Pancreas (tissue), 10 donors: ENCODE measurements at regions not wholly inside any gene's neighbourhood (a gene's known extent, or its start where the extent isn't known, plus 50 kb on each side); places are given as distances from the start of the nearest gene placed in this dataset.

Source experiments
- ATAC-seq, 4 donors: fragments of 200-7000 bp; cut with Tn5 transposase; one replicate each; pipeline versions ENCODE4 v1.8.0 to v1.9.1; 2020; ENCODE audit warnings: mild to moderate bottlenecking in 4 of 4, moderate library complexity in 4 of 4
- DNase-seq, 6 donors: peaks; one replicate each; pipeline ENCODE4 v3.0.0-alpha.2; 2020
- FAIRE-seq: peaks from 2 replicates; lab custom pipeline; 2012; peaks lifted over from hg19 to GRCh38; lab: Jason Lieb, UNC
- H3K27ac ChIP-seq, 4 donors: fragments of 200-600 bp; sonication (generic); 1 replicate in 3 of 4; 2 replicates in 1 of 4; pipeline versions ENCODE4 v1.5.0 to v1.8.0; 2020
- H3K27me3 ChIP-seq, 4 donors: fragments of 200-600 bp; one replicate each; pipeline ENCODE4 v1.8.0; 2021
- H3K36me3 ChIP-seq, 3 donors: fragments of 200-600 bp; sonication (generic) in 1 of 3; one replicate each; pipeline versions ENCODE4 v1.5.0 to v1.8.0; 2020 to 2021
- H3K4me1 ChIP-seq, 3 donors: fragments of 200-600 bp; one replicate each; pipeline ENCODE4 v1.8.0; 2021
- H3K4me3 ChIP-seq, 4 donors: fragments of 200-600 bp; sonication (generic) in 2 of 4; one replicate each; pipeline versions ENCODE4 v1.5.0 to v1.8.0; 2020 to 2021
- H3K9me3 ChIP-seq, 4 donors: fragments of 200-600 bp; one replicate each; pipeline ENCODE4 v1.8.0; 2021
- WGBS, 2 donors: extraction: QIAGEN DNeasy Blood & Tissue Kit; methylation state at CpG; one replicate each; pipeline ENCODE4 v1.1.7; 2013; 5-methylcytosine and 5-hydroxymethylcytosine counted together
- intact Hi-C, 3 donors: fragments of 100-400 bp; cut with DNase I; formaldehyde crosslinking; loops; one replicate each; pipeline versions ENCODE4 v1.11.1 to v1.14.2; 2022
- TF ChIP-seq, protein P1 (sequence below), 4 donors: fragments of 200-600 bp; sonication (generic) in 3 of 4; IDR thresholded peaks; one replicate each; pipeline versions ENCODE4 v1.5.0 to v1.8.0; 2021; ENCODE audit warnings: antibody characterized with exemption in 4 of 4
- donor health status: healthy with polysubstance abuse.
- donor health status: DM: no; HTN: no; CAD: no; lungs with moderate emphysema.
- donor health status: DM: no; HTN: no; CAD: no.
- donor health status: control.
- donor health status: control.
- donor health status: Bipolar disorder and iron deficiency.
- donor health status: DM: yes; HTN: yes; CAD: no.
- donor health status: DM: no; HTN: no; CAD: no.
- donor health status: DM: no; HTN: no; CAD: no.
- donor health status: DM: yes; HTN: yes; CAD: no.

DNA sequence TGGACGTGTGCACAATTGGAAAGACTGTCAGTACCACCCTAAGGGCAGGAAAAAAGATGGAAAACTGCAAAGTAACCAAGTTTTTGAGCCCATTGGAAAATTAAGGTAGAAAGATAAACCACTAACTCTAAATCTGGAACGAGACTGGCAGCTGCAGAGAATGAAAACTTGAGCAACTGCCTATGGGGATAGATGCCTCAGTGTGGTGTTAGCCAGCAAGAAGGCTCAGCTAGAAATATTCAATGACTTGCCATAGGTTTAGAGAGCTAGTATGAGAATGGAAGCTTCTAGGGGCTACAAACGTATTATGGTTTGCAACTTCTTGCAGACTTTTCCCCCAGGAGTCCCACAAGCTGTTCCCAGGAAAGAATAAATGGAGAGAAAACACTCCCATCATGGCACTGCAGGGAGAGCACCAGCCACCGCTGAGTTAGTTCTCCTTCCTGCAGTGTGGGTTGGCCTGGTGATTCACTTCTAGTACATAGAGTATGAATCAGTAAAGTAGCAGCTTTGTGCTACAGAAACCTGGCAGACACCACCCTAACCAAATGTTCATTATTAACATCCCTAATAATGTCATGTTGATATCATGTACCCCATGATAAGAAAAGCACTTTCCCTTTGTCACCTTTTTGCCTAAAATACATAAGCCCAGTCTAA lies 372.4 kb upstream of the VWC2 start:
- Histone ChIP-seq H3K27me3 (peaks cover 0 to 2% (median 0%) of the 10 kb centered on the region in 4 donors), H3K4me3 (no peak overlapping the region), H3K36me3 (no peaks in the 10 kb centered on the region), H3K27ac (no peak overlapping the region), H3K9me3 (no peaks in the 10 kb centered on the region), H3K4me1 (no peaks in the 10 kb centered on the region)
- DNase-seq (no peak), FAIRE-seq (no peak), ATAC-seq (no peak)
- TF ChIP-seq, protein P1, sequence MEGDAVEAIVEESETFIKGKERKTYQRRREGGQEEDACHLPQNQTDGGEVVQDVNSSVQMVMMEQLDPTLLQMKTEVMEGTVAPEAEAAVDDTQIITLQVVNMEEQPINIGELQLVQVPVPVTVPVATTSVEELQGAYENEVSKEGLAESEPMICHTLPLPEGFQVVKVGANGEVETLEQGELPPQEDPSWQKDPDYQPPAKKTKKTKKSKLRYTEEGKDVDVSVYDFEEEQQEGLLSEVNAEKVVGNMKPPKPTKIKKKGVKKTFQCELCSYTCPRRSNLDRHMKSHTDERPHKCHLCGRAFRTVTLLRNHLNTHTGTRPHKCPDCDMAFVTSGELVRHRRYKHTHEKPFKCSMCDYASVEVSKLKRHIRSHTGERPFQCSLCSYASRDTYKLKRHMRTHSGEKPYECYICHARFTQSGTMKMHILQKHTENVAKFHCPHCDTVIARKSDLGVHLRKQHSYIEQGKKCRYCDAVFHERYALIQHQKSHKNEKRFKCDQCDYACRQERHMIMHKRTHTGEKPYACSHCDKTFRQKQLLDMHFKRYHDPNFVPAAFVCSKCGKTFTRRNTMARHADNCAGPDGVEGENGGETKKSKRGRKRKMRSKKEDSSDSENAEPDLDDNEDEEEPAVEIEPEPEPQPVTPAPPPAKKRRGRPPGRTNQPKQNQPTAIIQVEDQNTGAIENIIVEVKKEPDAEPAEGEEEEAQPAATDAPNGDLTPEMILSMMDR (IDR thresholded peaks at IDR 0.05), result no peak
- intact Hi-C loops, result no loop called here
- WGBS, 2 donors, result 47 to 56% methylated on average over 4 of the region's 4 CpGs

DNA sequence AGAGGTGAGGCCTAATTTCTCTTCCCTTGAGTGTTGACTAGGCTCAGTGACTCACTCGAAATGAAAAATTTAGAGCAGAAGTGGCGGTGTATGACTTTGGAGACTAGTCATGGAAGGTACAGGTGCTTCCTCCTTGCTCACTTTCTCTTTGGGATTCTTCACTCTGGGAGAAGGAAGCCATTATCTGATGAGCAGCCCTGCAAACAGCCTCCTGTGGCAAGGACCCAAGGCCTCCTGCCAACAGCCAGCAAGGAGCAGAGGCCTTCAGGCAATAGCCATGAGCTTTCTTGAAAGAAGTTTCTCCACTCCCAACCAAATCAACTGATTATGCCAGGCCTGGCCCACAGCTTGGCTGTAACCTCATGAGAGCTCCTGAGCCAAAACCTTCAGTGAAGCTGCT lies 369.6 kb upstream of the VWC2 start:
- TF ChIP-seq, protein P1 (IDR thresholded peaks at IDR 0.05), result no peak
- ATAC-seq (no peak), FAIRE-seq (no peak), DNase-seq (no peak)
- Histone ChIP-seq H3K36me3 (no peaks in the 10 kb centered on the region), H3K4me1 (no peaks in the 10 kb centered on the region), H3K9me3 (no peaks in the 10 kb centered on the region), H3K27ac (no peak overlapping the region), H3K4me3 (no peak overlapping the region), H3K27me3 (no peaks in the 10 kb centered on the region)
- WGBS, 2 donors, result 80 to 91% methylated on average over 2 of the region's 2 CpGs
- intact Hi-C loops, result no loop called here

DNA sequence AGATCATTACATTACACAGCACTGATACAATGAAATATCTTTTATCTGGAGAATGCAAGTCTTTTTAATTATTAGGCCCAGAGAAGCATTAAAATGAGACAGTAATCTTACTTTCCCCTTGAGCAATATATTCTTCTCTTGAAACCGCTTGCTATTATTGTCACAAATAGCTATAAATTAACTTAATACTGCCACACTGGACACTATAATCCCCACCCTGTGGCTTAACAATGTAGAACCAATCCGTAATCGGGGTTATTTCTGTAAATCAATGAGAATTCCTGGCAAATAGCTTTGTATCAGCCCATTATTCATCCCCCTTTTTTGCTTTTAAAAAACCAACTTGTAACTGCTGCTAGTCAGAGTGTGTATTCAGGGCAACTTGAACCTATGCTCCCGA lies 366.2 kb upstream of the VWC2 start:
- no peak for FAIRE-seq
- H3K27ac ChIP-seq, result no peak overlapping the region
- no peak overlapping the region for H3K4me3 ChIP-seq
- no peak for ATAC-seq
- H3K4me1 ChIP-seq, result no peaks in the 10 kb centered on the region
- no peaks in the 10 kb centered on the region for H3K36me3 ChIP-seq
- intact Hi-C loops, result no loop called here
- TF ChIP-seq, protein P1 (IDR thresholded peaks at IDR 0.05), result no peak
- no peaks in the 10 kb centered on the region for H3K27me3 ChIP-seq
- no peak for DNase-seq
- 38 to 53% methylated on average over 4 of the region's 4 CpGs for WGBS, 2 donors
- H3K9me3 ChIP-seq, result no peaks in the 10 kb centered on the region

DNA sequence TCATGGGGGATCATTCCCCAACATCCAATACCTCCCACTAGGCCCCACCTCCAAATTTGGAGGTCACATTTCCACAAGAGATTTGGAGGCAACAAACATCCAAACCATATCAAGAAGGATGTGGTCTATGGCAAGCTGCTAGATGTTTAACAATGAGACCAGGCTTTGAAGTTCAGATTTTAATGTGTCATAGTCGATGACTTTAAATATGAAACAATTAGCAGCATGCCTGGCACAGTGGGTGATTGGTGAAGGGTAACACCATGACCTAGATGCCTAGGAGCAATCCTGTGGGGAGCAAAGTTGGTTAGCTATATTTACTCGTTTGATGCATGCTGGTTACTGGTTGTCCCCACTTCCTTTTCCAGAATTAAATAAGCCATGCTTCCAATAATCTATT lies 356.4 kb upstream of the VWC2 start:
- Histone ChIP-seq H3K4me3 (no peak overlapping the region), H3K4me1 (no peaks in the 10 kb centered on the region), H3K27me3 (no peaks in the 10 kb centered on the region), H3K9me3 (no peaks in the 10 kb centered on the region), H3K36me3 (no peaks in the 10 kb centered on the region), H3K27ac (no peak overlapping the region)
- DNase-seq, result no peak
- FAIRE-seq, result no peak
- ATAC-seq, result no peak
- intact Hi-C loops, result no loop called here
- TF ChIP-seq, protein P1 (IDR thresholded peaks at IDR 0.05), result no peak
- 39 to 47% methylated on average over 2 of the region's 2 CpGs for WGBS, 2 donors

DNA sequence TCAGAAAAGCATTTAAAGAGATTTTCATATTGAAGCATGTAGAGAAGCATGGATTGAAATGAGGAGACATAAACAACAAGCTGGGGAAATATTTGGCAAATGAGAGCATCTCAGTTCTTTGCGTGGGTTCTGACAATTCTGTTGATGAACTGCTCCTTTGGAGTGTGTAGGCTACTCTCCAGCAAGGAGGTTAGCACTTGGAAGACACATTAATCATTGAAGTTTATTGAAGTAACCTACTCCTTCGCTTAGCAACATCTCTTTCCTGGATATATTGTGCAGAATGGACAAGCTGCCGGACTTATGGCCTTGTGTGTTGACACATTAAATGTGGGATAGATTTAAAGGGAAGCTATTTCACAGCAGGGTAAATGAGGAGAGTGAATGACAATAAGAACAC lies 354.5 kb upstream of the VWC2 start:
- FAIRE-seq (no peak), ATAC-seq (no peak), DNase-seq (no peak)
- no peak overlapping the region for H3K4me3 ChIP-seq
- intact Hi-C loops, result no loop called here
- no peaks in the 10 kb centered on the region for H3K36me3 ChIP-seq
- WGBS, 2 donors, result 40 to 56% methylated on average over 3 of the region's 3 CpGs
- no peaks in the 10 kb centered on the region for H3K9me3 ChIP-seq
- no peak overlapping the region for H3K27ac ChIP-seq
- H3K27me3 ChIP-seq, result no peaks in the 10 kb centered on the region
- H3K4me1 ChIP-seq, result no peaks in the 10 kb centered on the region
- TF ChIP-seq, protein P1 (IDR thresholded peaks at IDR 0.05), result no peak
